H1 (cell line): ENCODE measurements at regions not wholly inside any gene's neighbourhood (a gene's known extent, or its start where the extent isn't known, plus 50 kb on each side); places are given as distances from the start of the nearest gene placed in this dataset.
A peak's percentile ranks its signal among the peaks of the same experiment; 100 is the strongest.

ENCODE experiments used
- CTCF ChIA-PET: fragments of 300-600 bp; sonication (Branson Sonifier 250); formaldehyde crosslinking; loops from one replicate; lab custom pipeline; 2021; ENCODE audit not compliant: partially characterized antibody; lab: Charles Lee
- POLR2A ChIA-PET: fragments of 300-600 bp; sonication (Branson Sonifier 250); formaldehyde crosslinking; loops from one replicate; lab custom pipeline; 2021; ENCODE audit warnings: inconsistent platforms; ENCODE audit not compliant: partially characterized antibody; lab: Charles Lee
- DNase-seq, 2 experiments: peaks; one replicate each; pipeline versions ENCODE4 v3.0.0 to v3.0.0-alpha.2; 2010 to 2022; ENCODE audit warnings: low spot score in 2 of 2, low read depth in 1 of 2, mixed read lengths in 1 of 2
- FAIRE-seq: peaks from 2 replicates; lab custom pipeline; 2011; peaks lifted over from hg19 to GRCh38; lab: Jason Lieb, UNC
- H2AFZ ChIP-seq: 2 replicates; pipeline ENCODE4 v1.8.1; 2012; ENCODE audit warnings: low read length, inconsistent platforms
- H2AK5ac ChIP-seq: 2 replicates; pipeline ENCODE4 v1.6.1; 2013; ENCODE audit warnings: low read depth, low read length
- H2BK120ac ChIP-seq: replicated peaks from 2 replicates; pipeline ENCODE3; 2013; ENCODE audit warnings: low read depth, low read length, inconsistent platforms
- H2BK12ac ChIP-seq: 2 replicates; pipeline ENCODE4 v1.6.1; 2013; ENCODE audit warnings: low read depth, low read length
- H2BK15ac ChIP-seq: 2 replicates; pipeline ENCODE4 v1.6.1; 2013; ENCODE audit warnings: low read length
- H2BK20ac ChIP-seq: 2 replicates; pipeline ENCODE4 v1.6.1; 2013; ENCODE audit warnings: low read length
- H2BK5ac ChIP-seq: 2 replicates; pipeline ENCODE4 v1.6.1; 2013; ENCODE audit warnings: low read depth, low read length
- H3K14ac ChIP-seq: 2 replicates; pipeline ENCODE4 v1.6.1; 2013; ENCODE audit warnings: inconsistent platforms; ENCODE audit not compliant: insufficient read length
- H3K18ac ChIP-seq: 2 replicates; pipeline ENCODE4 v1.6.1; 2013; ENCODE audit warnings: low read length; ENCODE audit errors: extremely low read depth
- H3K23ac ChIP-seq: 2 replicates; pipeline ENCODE4 v1.6.1; 2013; ENCODE audit warnings: inconsistent platforms; ENCODE audit not compliant: insufficient read length
- H3K23me2 ChIP-seq: 2 replicates; pipeline ENCODE4 v1.6.1; 2013; ENCODE audit warnings: low read depth, low read length
- H3K27ac ChIP-seq: 2 replicates; pipeline ENCODE4 v1.6.1; 2011; ENCODE audit warnings: low read depth, low read length, inconsistent platforms
- H3K27me3 ChIP-seq, 4 experiments: replicated peaks in 1 of 4; 1 replicate in 1 of 4; 2 replicates in 3 of 4; pipeline versions ENCODE4 v1.6.1 to v1.8.1; 2011 to 2013; ENCODE audit warnings: low read length in 3 of 4, mild to moderate bottlenecking in 3 of 4, inconsistent platforms in 2 of 4, mixed read lengths in 2 of 4, moderate library complexity in 1 of 4; ENCODE audit not compliant: control insufficient read depth in 3 of 4, insufficient read depth in 3 of 4; ENCODE audit errors: extremely low read depth in 1 of 4
- H3K36me3 ChIP-seq, 4 experiments: 2 replicates each; pipeline versions ENCODE4 v1.6.1 to v1.8.1; 2011 to 2013; ENCODE audit warnings: mild to moderate bottlenecking in 4 of 4, low read length in 3 of 4, moderate library complexity in 2 of 4, control low read depth in 1 of 4, inconsistent platforms in 1 of 4; ENCODE audit not compliant: insufficient read depth in 4 of 4, control insufficient read depth in 2 of 4
- H3K4ac ChIP-seq: replicated peaks from 2 replicates; pipeline ENCODE3; 2013; ENCODE audit warnings: low read length, low read depth, mixed read lengths, inconsistent platforms; ENCODE audit not compliant: insufficient read length
- H3K4me1 ChIP-seq, 4 experiments: replicated peaks in 1 of 4; 1 replicate in 1 of 4; 2 replicates in 3 of 4; pipeline versions ENCODE4 v1.6.1 to v1.8.1; 2011 to 2013; ENCODE audit warnings: low read length in 3 of 4, inconsistent platforms in 2 of 4, mixed read lengths in 1 of 4; ENCODE audit not compliant: insufficient read depth in 4 of 4, control insufficient read depth in 3 of 4
- H3K4me2 ChIP-seq, 2 experiments: 2 replicates each; pipeline versions ENCODE4 v1.6.1 to v1.8.1; 2011 to 2013; ENCODE audit warnings: low read depth in 2 of 2, low read length in 2 of 2, control low read depth in 1 of 2, inconsistent platforms in 1 of 2, mild to moderate bottlenecking in 1 of 2; ENCODE audit not compliant: insufficient read depth in 1 of 2
- H3K4me3 ChIP-seq, 4 experiments: fragments of 200-600, 300-600 bp in 1 of 4; sonication (generic), shearing (Covaris generic), sonication (Bioruptor Twin) in 1 of 4; 2 replicates each; pipeline versions ENCODE4 v1.5.1 to v1.8.1; 2011 to 2016; ENCODE audit warnings: low read length in 4 of 4, low read depth in 3 of 4, control low read depth in 2 of 4, inconsistent platforms in 2 of 4, mild to moderate bottlenecking in 2 of 4, mixed read lengths in 1 of 4, moderate library complexity in 1 of 4; ENCODE audit not compliant: insufficient read depth in 2 of 4; ENCODE audit errors: extremely low read depth in 1 of 4
- H3K56ac ChIP-seq: replicated peaks from 2 replicates; pipeline ENCODE3; 2013; ENCODE audit warnings: low read depth, mild to moderate bottlenecking, mixed read lengths, low read length, inconsistent platforms; ENCODE audit not compliant: insufficient read length
- H3K79me1 ChIP-seq: 2 replicates; pipeline ENCODE4 v1.6.1; 2013; ENCODE audit warnings: low read depth, low read length, control low read depth
- H3K79me2 ChIP-seq, 2 experiments: 2 replicates each; pipeline versions ENCODE4 v1.6.1 to v1.8.1; 2012 to 2013; ENCODE audit warnings: low read length in 2 of 2, mild to moderate bottlenecking in 2 of 2, inconsistent platforms in 1 of 2; ENCODE audit not compliant: insufficient read depth in 2 of 2, control insufficient read depth in 1 of 2
- H3K9ac ChIP-seq, 4 experiments: replicated peaks in 1 of 4; 1 replicate in 1 of 4; 2 replicates in 3 of 4; pipeline versions ENCODE4 v1.6.1 to v1.8.1; 2011 to 2013; ENCODE audit warnings: low read depth in 3 of 4, low read length in 3 of 4, control low read depth in 2 of 4, mild to moderate bottlenecking in 2 of 4, moderate library complexity in 2 of 4, inconsistent platforms in 1 of 4; ENCODE audit errors: extremely low read depth in 1 of 4
- H3K9me3 ChIP-seq, 2 experiments: 2 replicates each; pipeline versions ENCODE4 v1.6.1 to v1.8.1; 2012 to 2013; ENCODE audit warnings: mild to moderate bottlenecking in 2 of 2, moderate library complexity in 2 of 2, control low read depth in 1 of 2, inconsistent platforms in 1 of 2, low read depth in 1 of 2, low read length in 1 of 2, mixed read lengths in 1 of 2; ENCODE audit not compliant: insufficient read depth in 2 of 2
- H4K20me1 ChIP-seq, 2 experiments: replicated peaks in 1 of 2; 2 replicates each; pipeline versions ENCODE3 to v1.8.1; 2011 to 2013; ENCODE audit warnings: inconsistent platforms in 2 of 2, low read length in 2 of 2, mild to moderate bottlenecking in 1 of 2; ENCODE audit not compliant: insufficient read depth in 2 of 2, control insufficient read depth in 1 of 2
- H4K5ac ChIP-seq: 2 replicates; pipeline ENCODE4 v1.6.1; 2013; ENCODE audit warnings: low read length, low read depth, mixed read lengths, inconsistent platforms; ENCODE audit not compliant: insufficient read length
- H4K8ac ChIP-seq: 2 replicates; pipeline ENCODE4 v1.8.0; 2013; ENCODE audit warnings: mild to moderate bottlenecking, moderate library complexity, low read length, inconsistent platforms; ENCODE audit not compliant: insufficient read depth; ENCODE audit errors: extremely low read depth
- H4K91ac ChIP-seq: replicated peaks from 2 replicates; pipeline ENCODE3; 2013; ENCODE audit warnings: low read length, mixed read lengths, inconsistent platforms; ENCODE audit not compliant: insufficient read length
- BACH1 ChIP-seq: IDR thresholded peaks from 2 replicates; pipeline ENCODE4 v1.6.1; 2012; ENCODE audit warnings: low read length, improper control_type of control experiment
- CREB1 ChIP-seq: IDR thresholded peaks from 2 replicates; pipeline ENCODE4 v1.6.1; 2012; ENCODE audit warnings: inconsistent platforms
- EGR1 ChIP-seq: IDR thresholded peaks from 2 replicates; pipeline ENCODE4 v1.6.1; 2011; ENCODE audit warnings: low read depth, low read length, borderline replicate concordance
- JUND ChIP-seq: IDR thresholded peaks from 2 replicates; pipeline ENCODE4 v1.6.1; 2011; ENCODE audit warnings: mild to moderate bottlenecking, improper control_type of control experiment, low read length
- RAD21 ChIP-seq, 2 experiments: IDR thresholded peaks in 1 of 2; conservative IDR thresholded peaks in 1 of 2; 2 replicates each; pipeline ENCODE4 v1.6.1; 2011; ENCODE audit warnings: low read depth in 2 of 2, low read length in 2 of 2, improper control_type of control experiment in 1 of 2, inconsistent platforms in 1 of 2, mild to moderate bottlenecking in 1 of 2, moderate library complexity in 1 of 2
- WGBS, 2 experiments: shearing (Covaris generic) in 1 of 2; methylation state at CpG; one replicate each; pipeline versions ENCODE4 v1.1.6 to v1.1.7; 2013 to 2015; ENCODE audit warnings: low lambda C conversion rate in 2 of 2, mixed read lengths in 2 of 2, inconsistent platforms in 1 of 2, low coverage in 1 of 2, missing lambda C conversion rate in 1 of 2; ENCODE audit not compliant: insufficient replicate concordance in 2 of 2, insufficient coverage in 1 of 2, insufficient read length in 1 of 2; ENCODE audit errors: extremely low coverage in 1 of 2, missing lambda C conversion rate in 1 of 2; 5-methylcytosine and 5-hydroxymethylcytosine counted together

DNA sequence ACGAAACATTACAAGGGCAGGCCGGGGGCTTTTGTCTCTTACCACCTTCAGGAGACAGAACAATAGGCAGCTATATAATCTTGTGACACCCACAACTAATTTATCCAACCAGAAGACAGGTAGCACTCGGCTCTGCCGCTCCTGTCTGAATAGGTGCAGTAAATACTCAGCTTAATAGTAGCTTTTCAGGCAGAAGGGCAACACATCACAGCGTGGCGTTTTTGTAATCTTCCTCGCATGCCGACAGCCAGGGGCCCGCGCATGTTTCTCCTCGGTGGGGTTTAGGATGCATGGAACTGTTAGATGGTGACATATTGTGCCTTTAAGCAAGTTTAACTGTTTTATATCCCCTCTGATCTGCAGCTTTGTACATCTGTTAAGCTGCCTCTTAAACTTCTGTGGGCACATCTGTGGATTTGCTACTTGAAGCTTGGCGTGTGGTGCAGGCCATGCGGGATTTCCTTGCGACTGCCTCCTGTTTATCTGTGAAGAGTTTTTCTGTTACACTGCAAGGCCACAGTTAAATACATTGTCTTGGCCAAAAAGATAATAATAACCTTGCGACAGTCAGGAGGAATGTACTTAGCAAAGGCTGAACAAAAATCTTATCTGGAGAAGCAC lies 123.2 kb upstream of the BNIP2 start:
- 69% methylated on average over 15 of the region's 15 CpGs; no CpG with 5 or more reads in 1 of the 2 experiments for WGBS, 2 experiments
- Histone ChIP-seq H4K8ac (no peak overlapping the region), H2BK120ac (no peak overlapping the region), H3K79me1 (no peaks in the 10 kb centered on the region), H2AFZ (peak overlapping the region; percentile 89), H3K79me2 (no peaks in the 10 kb centered on the region), H3K9me3 (no peaks in the 10 kb centered on the region), H3K4me3 (no peak overlapping the region), H3K27ac (no peak overlapping the region), H2BK20ac (0 out of 2 replicates have a peak overlapping the region, but pooled peaks have one; percentile 17), H4K5ac (no peak overlapping the region), H2BK12ac (no peak overlapping the region), H2AK5ac (no peak overlapping the region), H3K4me2 (0 out of 4 replicates have a peak overlapping the region, but pooled peaks of 1 of the 2 experiments have one; percentile 3), H3K18ac (peak overlapping the region; percentile 73), H3K23ac (no peak overlapping the region), H3K23me2 (no peaks in the 10 kb centered on the region), H4K20me1 (no peaks in the 10 kb centered on the region), H3K4ac (no peak overlapping the region), H3K9ac (no peak overlapping the region), H2BK15ac (no peak overlapping the region), H3K27me3 (no peaks in the 10 kb centered on the region), H2BK5ac (no peak overlapping the region), H4K91ac (no peak overlapping the region), H3K36me3 (no peaks in the 10 kb centered on the region), H3K14ac (no peak overlapping the region), H3K56ac (no peak overlapping the region), H3K4me1 (peaks cover 2 to 5% (median 3%) of the 10 kb centered on the region in 4 experiments; a peak in 5 of 7 replicates)
- FAIRE-seq (no peak), DNase-seq (no peak)
- TF ChIP-seq CREB1 (no peak), BACH1 (no peak), JUND (no peak), EGR1 (no peak), RAD21 (IDR thresholded peaks at IDR 0.05 in 1 of 2, conservative IDR thresholded peaks at IDR 0.05 in 1 of 2; ENCODE audit: low read depth in 2 of 2, low read length in 2 of 2) (no peak)
- ChIA-PET POLR2A (interaction anchor here (0.7 to 1.6 kb wide), 3 partner anchors 14 to 50 kb away, joined by 3 read pairs; no protein-coding TSS in a partner anchor), CTCF (interaction anchor here (0.8 to 2.2 kb wide), 8 partner anchors 9 to 314 kb away, joined by 3 to 8 read pairs (median 4); no protein-coding TSS in a partner anchor)
